HEK293 (cell line): ENCODE measurements at regions not wholly inside any gene's neighbourhood (a gene's known extent, or its start where the extent isn't known, plus 50 kb on each side); places are given as distances from the start of the nearest gene placed in this dataset.

Experiments used
- HIC1 ChIP-seq: fragments of 450-650 bp; formaldehyde crosslinking; IDR thresholded peaks from 2 replicates; pipeline ENCODE4 v1.5.1; 2016; ENCODE audit warnings: missing biosample characterization, missing genetic modification characterization
- HOXC10 ChIP-seq: sonication (generic); formaldehyde crosslinking; IDR thresholded peaks from 2 replicates; pipeline ENCODE4 v1.8.1; 2023; ENCODE audit warnings: mild to moderate bottlenecking, missing genetic modification reagents
- KLF1 ChIP-seq: fragments of 450-650 bp; formaldehyde crosslinking; IDR thresholded peaks from 2 replicates; pipeline ENCODE4 v1.5.1; 2016; ENCODE audit warnings: missing biosample characterization, missing genetic modification characterization
- PRDM2 ChIP-seq: fragments of 450-650 bp; formaldehyde crosslinking; IDR thresholded peaks from 2 replicates; pipeline ENCODE4 v1.5.1; 2016; ENCODE audit warnings: missing biosample characterization, missing genetic modification characterization, borderline replicate concordance
- RBAK ChIP-seq: fragments of 450-650 bp; formaldehyde crosslinking; IDR thresholded peaks from 2 replicates; pipeline ENCODE4 v1.5.1; 2016; ENCODE audit warnings: missing biosample characterization, missing genetic modification characterization
- REST ChIP-seq: fragments of 450-650 bp; formaldehyde crosslinking; IDR thresholded peaks from 2 replicates; pipeline ENCODE4 v1.5.1; 2016; ENCODE audit warnings: missing biosample characterization, missing genetic modification characterization
- SP2 ChIP-seq: fragments of 450-650 bp; formaldehyde crosslinking; IDR thresholded peaks from 2 replicates; pipeline ENCODE4 v1.5.1; 2016; ENCODE audit warnings: missing biosample characterization, missing genetic modification characterization
- TCF7L2 ChIP-seq: IDR thresholded peaks from 2 replicates; pipeline ENCODE4 v1.6.1; 2011; ENCODE audit warnings: low read depth, mild to moderate bottlenecking, inconsistent platforms, low read length, moderate library complexity, borderline replicate concordance
- ZBTB20 ChIP-seq: fragments of 450-650 bp; formaldehyde crosslinking; IDR thresholded peaks from 2 replicates; pipeline ENCODE4 v1.5.1; 2016; ENCODE audit warnings: missing biosample characterization, missing genetic modification characterization
- ZFP41 ChIP-seq: fragments of 450-650 bp; formaldehyde crosslinking; IDR thresholded peaks from 2 replicates; pipeline ENCODE4 v1.5.1; 2016; ENCODE audit warnings: missing biosample characterization, missing genetic modification characterization, borderline replicate concordance
- ZIC2 ChIP-seq: fragments of 450-650 bp; formaldehyde crosslinking; IDR thresholded peaks from 2 replicates; pipeline ENCODE4 v1.5.1; 2016; ENCODE audit warnings: missing biosample characterization, missing genetic modification characterization
- ZNF155 ChIP-seq: fragments of 450-650 bp; formaldehyde crosslinking; IDR thresholded peaks from 2 replicates; pipeline ENCODE4 v1.5.1; 2016; ENCODE audit warnings: missing biosample characterization, missing genetic modification characterization
- ZNF350 ChIP-seq: fragments of 450-650 bp; formaldehyde crosslinking; IDR thresholded peaks from 2 replicates; pipeline ENCODE4 v1.5.0; 2017; ENCODE audit warnings: missing biosample characterization, mild to moderate bottlenecking, missing genetic modification characterization
- ZNF366 ChIP-seq: fragments of 450-650 bp; formaldehyde crosslinking; conservative IDR thresholded peaks from 2 replicates; pipeline ENCODE4 v1.5.1; 2016; ENCODE audit warnings: missing biosample characterization, missing genetic modification characterization
- ZNF37A ChIP-seq: fragments of 450-650 bp; IDR thresholded peaks from 2 replicates; pipeline ENCODE4 v1.5.1; 2018; ENCODE audit warnings: missing biosample characterization, missing genetic modification characterization
- ZNF426 ChIP-seq: fragments of 450-650 bp; formaldehyde crosslinking; IDR thresholded peaks from 2 replicates; pipeline ENCODE4 v1.5.1; 2017; ENCODE audit warnings: missing biosample characterization, missing genetic modification characterization, mild to moderate bottlenecking, inconsistent platforms, moderate library complexity
- ZNF544 ChIP-seq: fragments of 450-650 bp; formaldehyde crosslinking; IDR thresholded peaks from 2 replicates; pipeline ENCODE4 v1.5.0; 2017; ENCODE audit warnings: missing biosample characterization, missing genetic modification characterization
- ZNF549 ChIP-seq: fragments of 450-650 bp; IDR thresholded peaks from 2 replicates; pipeline ENCODE4 v1.5.1; 2018; ENCODE audit warnings: missing biosample characterization, missing genetic modification characterization, mild to moderate bottlenecking, inconsistent platforms, moderate library complexity
- ZNF558 ChIP-seq: fragments of 450-650 bp; formaldehyde crosslinking; IDR thresholded peaks from 2 replicates; pipeline ENCODE4 v1.5.1; 2016; ENCODE audit warnings: missing biosample characterization, missing genetic modification characterization
- ZNF571 ChIP-seq: fragments of 450-650 bp; formaldehyde crosslinking; IDR thresholded peaks from 2 replicates; pipeline ENCODE4 v1.5.0; 2017; ENCODE audit warnings: missing biosample characterization, missing genetic modification characterization

GRCh38 chr7:155207326-155208002, 90.2 kb upstream of the INSIG1 start (continued):
- TF ChIP-seq PRDM2 (tag by site-specific recombination) = no peak
- no peak for TF ChIP-seq ZNF366 (tag by site-specific recombination)
- no peak for TF ChIP-seq ZNF426 (tag by site-specific recombination)
- no peak for TF ChIP-seq ZNF571
- no peak for TF ChIP-seq RBAK (tag by site-specific recombination)
- TF ChIP-seq ZIC2 = no peak
- no peak for TF ChIP-seq ZNF37A (tag by site-specific recombination)
- no peak for TF ChIP-seq ZBTB20 (tag by site-specific recombination)
- no peak for TF ChIP-seq ZNF544 (tag by site-specific recombination)
- no peak for TF ChIP-seq ZFP41 (tag by site-specific recombination)
- TF ChIP-seq ZNF558 = no peak
- TF ChIP-seq SP2 (tag by site-specific recombination) = no peak
- no peak for TF ChIP-seq HIC1 (tag by site-specific recombination)
- no peak for TF ChIP-seq HOXC10 (CRISPR knock-in tag)
- no peak for TF ChIP-seq ZNF350 (tag by site-specific recombination)
- TF ChIP-seq TCF7L2 = no peak
- no peak for TF ChIP-seq ZNF155 (tag by site-specific recombination)
- peak; percentile 96 for TF ChIP-seq REST (tag by site-specific recombination)
- no peak for TF ChIP-seq KLF1
- no peak for TF ChIP-seq ZNF549
